HAP-1 (cell line): ENCODE measurements at regions not wholly inside any gene's neighbourhood (a gene's known extent, or its start where the extent isn't known, plus 50 kb on each side); places are given as distances from the start of the nearest gene placed in this dataset.

Source experiments
- DNase-seq, 2 experiments: peaks; one replicate each; pipeline ENCODE4 v3.0.0-alpha.2; 2016 to 2020; ENCODE audit warnings: low spot score in 2 of 2
- H3K27me3 ChIP-seq: fragments of 250-450 bp; sonication (Bioruptor Pico); 2 replicates; pipeline ENCODE4 v1.5.1; 2020; ENCODE audit warnings: low read depth, mild to moderate bottlenecking, moderate library complexity
- H3K36me3 ChIP-seq: fragments of 250-450 bp; sonication (Bioruptor Pico); replicated peaks from 2 replicates; pipeline ENCODE4 v1.5.1; 2020; ENCODE audit warnings: mild to moderate bottlenecking
- H3K4me1 ChIP-seq: fragments of 250-450 bp; sonication (Bioruptor Pico); 2 replicates; pipeline ENCODE4 v1.5.1; 2020; ENCODE audit warnings: mild to moderate bottlenecking
- H3K4me3 ChIP-seq: fragments of 250-450 bp; sonication (Bioruptor Pico); 2 replicates; pipeline ENCODE4 v1.5.1; 2020; ENCODE audit warnings: mild to moderate bottlenecking, moderate library complexity
- H3K9me3 ChIP-seq: fragments of 250-450 bp; sonication (Bioruptor Pico); 2 replicates; pipeline ENCODE4 v1.5.1; 2020; ENCODE audit warnings: mild to moderate bottlenecking, moderate library complexity
- in situ Hi-C: fragments of 300-500 bp; cut with MboI; formaldehyde crosslinking; loops from 3 replicates; pipeline ENCODE4 v1.14.3; 2020; ENCODE audit warnings: low sequenced_read_pairs, inconsistent platforms, mixed read lengths

DNA sequence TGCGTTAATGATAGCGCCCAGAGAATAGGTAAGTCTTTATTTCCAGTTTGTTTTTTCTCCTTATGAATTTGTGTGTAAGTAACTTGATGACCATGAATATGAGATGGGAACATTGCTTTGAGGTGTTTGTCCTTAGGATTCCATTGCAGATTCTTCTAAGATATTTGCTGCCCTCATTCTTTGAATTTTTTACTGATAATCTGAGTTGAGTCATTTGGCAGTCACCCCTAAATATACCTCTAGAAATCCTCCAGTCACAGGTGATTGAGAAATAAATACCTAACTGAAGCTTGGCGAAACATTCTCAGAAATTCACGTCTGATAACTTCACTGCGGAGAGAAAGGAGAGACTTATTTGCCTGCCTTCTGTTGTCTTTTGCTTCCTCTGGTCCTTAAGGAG, 345.5 kb downstream of the SQOR start:
- Histone ChIP-seq H3K27me3 (no peaks in the 10 kb centered on the region), H3K36me3 (no peaks in the 10 kb centered on the region), H3K4me3 (no peak overlapping the region), H3K4me1 (no peaks in the 10 kb centered on the region), H3K9me3 (no peaks in the 10 kb centered on the region)
- in situ Hi-C loops, result no loop called here
- no peak for DNase-seq

GRCh38 chr15:45981625-45982024, 346.8 kb downstream of the SQOR start:
- in situ Hi-C loops, result no loop called here
- Histone ChIP-seq H3K4me1 (no peaks in the 10 kb centered on the region), H3K36me3 (no peaks in the 10 kb centered on the region), H3K4me3 (no peak overlapping the region), H3K27me3 (no peaks in the 10 kb centered on the region), H3K9me3 (no peaks in the 10 kb centered on the region)
- DNase-seq, result no peak

GRCh38 chr15:45991863-45992262, 357.0 kb downstream of the SQOR start:
- Histone ChIP-seq H3K4me1 (no peaks in the 10 kb centered on the region), H3K36me3 (no peaks in the 10 kb centered on the region), H3K27me3 (no peaks in the 10 kb centered on the region), H3K9me3 (no peaks in the 10 kb centered on the region), H3K4me3 (no peak overlapping the region)
- in situ Hi-C loops, result no loop called here
- DNase-seq, result no peak

DNA sequence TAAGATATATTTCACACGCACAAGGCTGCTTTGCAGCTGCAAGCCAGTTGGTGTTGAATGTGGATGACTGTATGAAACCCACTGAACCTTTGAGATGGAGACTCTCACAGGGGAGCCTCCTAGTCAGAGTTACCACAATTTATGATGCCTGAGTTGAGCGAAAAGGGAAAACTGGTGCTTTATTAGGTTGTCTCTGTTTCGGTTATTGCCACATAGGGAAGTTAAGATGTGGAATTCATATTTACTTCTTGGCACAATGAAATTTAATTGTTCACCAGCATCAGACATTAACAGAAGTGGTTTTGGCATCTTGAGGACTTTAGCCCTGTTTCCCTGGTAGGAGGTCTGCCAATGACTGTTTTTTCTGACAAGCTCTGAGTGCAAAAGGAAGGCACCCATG, 358.2 kb downstream of the SQOR start:
- H3K4me3 ChIP-seq, result no peak overlapping the region
- H3K36me3 ChIP-seq, result no peaks in the 10 kb centered on the region
- H3K27me3 ChIP-seq, result no peaks in the 10 kb centered on the region
- no peaks in the 10 kb centered on the region for H3K9me3 ChIP-seq
- in situ Hi-C loops, result no loop called here
- no peaks in the 10 kb centered on the region for H3K4me1 ChIP-seq
- DNase-seq, result no peak

DNA sequence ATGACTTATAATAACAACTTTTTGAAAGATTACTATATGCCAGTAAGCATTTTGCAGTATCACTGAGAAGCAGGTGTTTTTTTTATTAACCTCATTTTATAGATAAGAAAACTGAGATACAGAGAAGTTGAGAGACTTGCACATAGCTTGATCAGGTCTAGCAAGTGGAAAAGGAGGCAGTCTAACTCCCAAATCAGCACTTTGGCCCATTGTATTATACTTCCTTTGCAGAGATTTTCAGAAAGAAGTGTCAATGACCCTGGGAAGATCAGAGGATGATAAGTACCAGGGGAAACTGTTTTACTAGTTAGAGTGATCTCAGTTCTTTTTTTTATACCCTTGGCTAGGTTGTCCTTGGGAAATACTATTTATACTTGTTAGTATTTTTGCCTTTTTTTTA, 358.7 kb downstream of the SQOR start:
- Histone ChIP-seq H3K27me3 (no peaks in the 10 kb centered on the region), H3K9me3 (no peaks in the 10 kb centered on the region), H3K4me1 (no peaks in the 10 kb centered on the region), H3K36me3 (no peaks in the 10 kb centered on the region), H3K4me3 (no peak overlapping the region)
- in situ Hi-C loops, result no loop called here
- no peak for DNase-seq

DNA sequence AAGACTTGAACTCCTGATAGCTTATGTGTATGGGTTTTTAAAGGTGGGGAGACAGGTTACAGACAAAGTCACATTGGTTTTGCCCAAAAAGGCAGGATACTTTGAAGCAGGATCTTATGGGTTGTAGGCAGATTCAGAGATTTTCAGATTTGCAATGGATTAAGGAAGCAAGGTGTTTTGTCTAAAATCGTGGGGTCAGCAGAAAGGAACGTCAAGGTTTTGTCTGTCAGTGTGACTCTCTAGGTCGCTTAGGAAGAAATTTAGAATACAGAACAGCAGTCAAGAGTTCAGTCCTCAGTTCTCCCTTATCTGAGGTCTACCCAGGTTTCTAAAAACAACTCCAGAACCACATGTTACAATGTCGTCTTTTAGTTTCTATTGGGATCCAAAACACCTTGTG, 361.0 kb downstream of the SQOR start:
- DNase-seq, result no peak
- no peaks in the 10 kb centered on the region for H3K4me1 ChIP-seq
- no peaks in the 10 kb centered on the region for H3K9me3 ChIP-seq
- H3K27me3 ChIP-seq, result no peaks in the 10 kb centered on the region
- H3K36me3 ChIP-seq, result no peaks in the 10 kb centered on the region
- in situ Hi-C loops, result no loop called here
- H3K4me3 ChIP-seq, result no peak overlapping the region

DNA sequence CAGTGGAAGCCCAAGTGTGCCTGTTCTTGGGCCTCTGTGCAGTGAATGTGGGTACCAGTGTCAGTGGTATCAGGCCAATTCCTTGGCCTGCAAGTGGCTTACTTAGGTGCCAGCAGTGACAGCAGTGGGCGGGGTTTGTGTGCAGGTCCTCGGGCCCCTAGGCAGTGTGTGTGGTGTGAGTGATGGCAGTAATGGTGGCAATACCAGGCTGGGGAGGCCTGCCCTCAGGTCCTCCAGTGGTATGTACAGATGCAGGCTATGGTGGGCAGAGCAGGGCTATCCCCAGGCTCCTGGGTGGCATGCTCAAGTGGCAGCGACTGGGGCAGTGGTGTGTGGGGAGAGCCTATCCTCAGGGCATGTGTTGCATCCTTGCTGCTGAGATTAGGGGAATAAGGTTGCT, 379.7 kb downstream of the SQOR start:
- no peak for DNase-seq
- Histone ChIP-seq H3K36me3 (no peaks in the 10 kb centered on the region), H3K9me3 (no peaks in the 10 kb centered on the region), H3K4me3 (no peak overlapping the region), H3K4me1 (no peaks in the 10 kb centered on the region), H3K27me3 (no peaks in the 10 kb centered on the region)
- in situ Hi-C loops, result no loop called here

GRCh38 chr15:46034755-46035154, 399.9 kb downstream of the SQOR start:
- in situ Hi-C loops, result no loop called here
- Histone ChIP-seq H3K4me1 (no peaks in the 10 kb centered on the region), H3K36me3 (no peaks in the 10 kb centered on the region), H3K27me3 (no peaks in the 10 kb centered on the region), H3K9me3 (no peaks in the 10 kb centered on the region; the same call in 1 of the 2 replicates), H3K4me3 (no peak overlapping the region)
- no peak for DNase-seq

- peaks cover 2% of the 10 kb centered on the region; the same call in 1 of the 2 replicates for H3K9me3 ChIP-seq
- in situ Hi-C loops, result no loop called here
Measured at GRCh38 chr15:46039703-46040102, 404.9 kb downstream of the SQOR start.

DNA sequence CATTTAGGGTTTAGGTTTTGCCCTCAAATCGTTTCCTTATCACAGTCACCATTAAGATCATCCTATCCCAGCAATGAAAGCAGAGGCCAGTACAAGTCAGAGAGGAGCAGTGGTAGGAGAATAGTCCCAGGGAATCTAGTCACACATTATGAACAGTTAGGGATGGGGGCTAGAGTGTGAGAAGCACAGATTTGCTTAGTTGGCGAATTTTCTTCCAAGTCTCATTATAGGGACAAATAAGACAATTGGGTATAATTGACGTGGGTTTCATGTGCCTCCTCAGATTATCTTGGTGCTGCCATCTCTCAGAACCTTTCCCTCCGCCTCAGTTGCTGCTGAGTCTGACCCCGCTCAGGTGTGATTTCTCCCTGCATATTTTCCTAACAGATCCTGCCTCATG, 407.1 kb downstream of the SQOR start:
- Histone ChIP-seq H3K9me3 (peaks cover 2% of the 10 kb centered on the region; the same call in 1 of the 2 replicates), H3K4me1 (no peaks in the 10 kb centered on the region), H3K27me3 (no peaks in the 10 kb centered on the region), H3K36me3 (no peaks in the 10 kb centered on the region), H3K4me3 (no peak overlapping the region)
- no peak for DNase-seq
- in situ Hi-C loops, result no loop called here

More at GRCh38 chr15:46039703-46040102, 404.9 kb downstream of the SQOR start:
- no peaks in the 10 kb centered on the region for H3K27me3 ChIP-seq
- H3K4me3 ChIP-seq, result no peak overlapping the region
- no peak for DNase-seq
- H3K4me1 ChIP-seq, result no peaks in the 10 kb centered on the region
- H3K36me3 ChIP-seq, result no peaks in the 10 kb centered on the region

GRCh38 chr15:46059921-46060594, 425.2 kb downstream of the SQOR start:
- H3K9me3 ChIP-seq, result no peaks in the 10 kb centered on the region
- in situ Hi-C loops, result no loop called here
- no peak for DNase-seq
- no peaks in the 10 kb centered on the region for H3K4me1 ChIP-seq
- no peaks in the 10 kb centered on the region for H3K36me3 ChIP-seq
- H3K4me3 ChIP-seq, result no peak overlapping the region
- H3K27me3 ChIP-seq, result no peaks in the 10 kb centered on the region

GRCh38 chr15:46061002-46061401, 426.2 kb downstream of the SQOR start:
- no peaks in the 10 kb centered on the region for H3K27me3 ChIP-seq
- in situ Hi-C loops, result no loop called here
- no peak overlapping the region for H3K4me3 ChIP-seq
- H3K36me3 ChIP-seq, result no peaks in the 10 kb centered on the region
- no peaks in the 10 kb centered on the region for H3K9me3 ChIP-seq
- DNase-seq, result no peak
- H3K4me1 ChIP-seq, result no peaks in the 10 kb centered on the region

DNA sequence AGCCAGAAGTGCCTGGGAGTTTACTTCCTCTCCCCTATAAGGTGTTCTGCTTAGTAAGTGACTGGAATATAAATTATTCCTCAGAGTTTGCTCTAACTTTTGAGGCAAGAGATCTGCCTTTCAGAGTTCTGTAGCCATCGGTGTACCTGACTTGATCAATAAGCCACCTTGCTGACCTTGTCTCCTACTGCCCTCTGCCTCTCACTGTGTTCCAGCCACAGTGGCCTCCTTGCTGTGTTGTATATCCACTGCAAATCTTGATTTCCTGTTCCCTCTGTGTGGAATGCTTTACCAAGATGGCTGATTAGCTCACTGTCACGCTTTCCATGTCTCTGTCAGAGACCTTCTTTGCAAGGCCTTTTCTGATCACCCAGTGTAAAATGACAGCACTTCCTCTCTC, 442.4 kb downstream of the SQOR start:
- Histone ChIP-seq H3K9me3 (no peaks in the 10 kb centered on the region), H3K27me3 (no peaks in the 10 kb centered on the region), H3K4me1 (no peaks in the 10 kb centered on the region), H3K36me3 (no peaks in the 10 kb centered on the region), H3K4me3 (no peak overlapping the region)
- DNase-seq, result no peak
- in situ Hi-C loops, result no loop called here

- Histone ChIP-seq H3K36me3 (no peaks in the 10 kb centered on the region), H3K4me1 (no peaks in the 10 kb centered on the region), H3K4me3 (no peak overlapping the region), H3K27me3 (no peaks in the 10 kb centered on the region), H3K9me3 (no peaks in the 10 kb centered on the region)
- in situ Hi-C loops, result no loop called here
- no peak for DNase-seq
Measured at GRCh38 chr15:46079046-46079445, 444.2 kb downstream of the SQOR start.

GRCh38 chr15:46080016-46080415, 445.2 kb downstream of the SQOR start:
- no peak for DNase-seq
- in situ Hi-C loops, result no loop called here
- Histone ChIP-seq H3K4me3 (no peak overlapping the region), H3K9me3 (no peaks in the 10 kb centered on the region), H3K36me3 (no peaks in the 10 kb centered on the region), H3K4me1 (no peaks in the 10 kb centered on the region), H3K27me3 (no peaks in the 10 kb centered on the region)
